Right lobe of liver (tissue), 4 donors: ENCODE measurements at regions not wholly inside any gene's neighbourhood (a gene's known extent, or its start where the extent isn't known, plus 50 kb on each side); places are given as distances from the start of the nearest gene placed in this dataset.

ENCODE experiments used
- CTCF ChIP-seq, 4 donors: fragments of 200-600 bp in 3 of 4; fragments of 450-650 bp in 1 of 4; IDR thresholded peaks; one replicate each; pipeline versions ENCODE4 v1.5.1 to v1.8.0; 2016 to 2022; ENCODE audit warnings: antibody characterized with exemption in 4 of 4, mild to moderate bottlenecking in 2 of 4
- POLR2A ChIP-seq: fragments of 450-650 bp; IDR thresholded peaks from one replicate; pipeline ENCODE4 v1.6.1; 2017; ENCODE audit warnings: antibody characterized with exemption, mild to moderate bottlenecking
- donor health status: DM: no; HTN: no; CAD: no.
- donor health status: DM: no; HTN: no; CAD: no.
- donor health status: DM: no; HTN: yes; CAD: no.

- TF ChIP-seq CTCF (IDR thresholded peaks at IDR 0.05): no peak
- no peak for TF ChIP-seq POLR2A
These were observed 1225.5 kb upstream of the GJE1 start for GRCh38 chr6:140907235-140907634.
